ENCODE measurements at regions not wholly inside any gene's neighbourhood (a gene's known extent, or its start where the extent isn't known, plus 50 kb on each side); places are given as distances from the start of the nearest gene placed in this dataset.

DNA sequence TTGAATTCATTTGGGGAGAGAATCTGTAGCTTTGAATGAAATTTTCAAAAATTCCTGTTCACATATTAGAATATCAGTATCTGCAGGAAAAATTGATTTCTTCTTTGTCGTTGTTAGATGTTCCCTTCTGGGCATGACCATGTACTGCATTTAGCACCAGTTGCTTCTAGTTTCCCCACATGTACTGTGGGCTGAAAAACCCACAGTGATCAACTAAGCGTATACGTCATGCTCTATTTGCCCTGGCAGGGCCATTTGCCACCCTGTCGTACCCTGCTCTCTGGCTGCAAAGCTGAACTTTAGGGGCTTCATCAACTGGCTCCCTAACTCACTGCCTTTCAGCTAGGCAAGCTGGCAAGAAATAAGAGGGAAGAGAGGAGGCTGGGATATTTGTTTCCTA is 340.7 kb upstream of the TSHZ2 start:
- DNase-seq (ENCODE audit: low spot score) = no peak
- TF ChIP-seq, protein P1, sequence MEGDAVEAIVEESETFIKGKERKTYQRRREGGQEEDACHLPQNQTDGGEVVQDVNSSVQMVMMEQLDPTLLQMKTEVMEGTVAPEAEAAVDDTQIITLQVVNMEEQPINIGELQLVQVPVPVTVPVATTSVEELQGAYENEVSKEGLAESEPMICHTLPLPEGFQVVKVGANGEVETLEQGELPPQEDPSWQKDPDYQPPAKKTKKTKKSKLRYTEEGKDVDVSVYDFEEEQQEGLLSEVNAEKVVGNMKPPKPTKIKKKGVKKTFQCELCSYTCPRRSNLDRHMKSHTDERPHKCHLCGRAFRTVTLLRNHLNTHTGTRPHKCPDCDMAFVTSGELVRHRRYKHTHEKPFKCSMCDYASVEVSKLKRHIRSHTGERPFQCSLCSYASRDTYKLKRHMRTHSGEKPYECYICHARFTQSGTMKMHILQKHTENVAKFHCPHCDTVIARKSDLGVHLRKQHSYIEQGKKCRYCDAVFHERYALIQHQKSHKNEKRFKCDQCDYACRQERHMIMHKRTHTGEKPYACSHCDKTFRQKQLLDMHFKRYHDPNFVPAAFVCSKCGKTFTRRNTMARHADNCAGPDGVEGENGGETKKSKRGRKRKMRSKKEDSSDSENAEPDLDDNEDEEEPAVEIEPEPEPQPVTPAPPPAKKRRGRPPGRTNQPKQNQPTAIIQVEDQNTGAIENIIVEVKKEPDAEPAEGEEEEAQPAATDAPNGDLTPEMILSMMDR (IDR thresholded peaks at IDR 0.05; ENCODE audit: borderline replicate concordance, control extremely low read depth, extremely low read depth, insufficient read depth, missing control alignments) = no peak
- in situ Hi-C loops (cut with MboI; ENCODE audit: low sequenced_read_pairs, unreplicated experiment) = no loop called here

DNA sequence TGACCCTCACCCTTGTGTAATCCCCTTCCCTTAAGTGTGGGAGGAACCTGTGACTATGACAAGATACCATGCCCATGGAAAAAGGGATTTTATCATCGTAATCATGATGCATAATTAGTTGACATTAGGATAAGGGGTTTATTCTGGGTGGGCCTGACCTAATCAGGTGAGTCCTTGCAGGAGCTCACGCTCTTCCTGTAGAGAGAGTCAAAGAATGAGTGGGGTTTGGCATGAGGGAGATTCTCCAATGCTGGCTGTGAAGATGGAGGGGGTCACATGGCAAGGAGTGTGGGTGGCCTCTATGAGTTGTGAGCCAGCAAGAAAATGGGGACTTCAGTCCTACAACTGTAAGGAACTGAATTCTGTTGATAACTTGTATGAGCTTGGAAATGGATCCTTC is 342.0 kb upstream of the TSHZ2 start:
- in situ Hi-C loops (cut with MboI; ENCODE audit: low sequenced_read_pairs, unreplicated experiment) = no loop called here
- no peak for DNase-seq (ENCODE audit: low spot score)
- TF ChIP-seq, protein P1 (IDR thresholded peaks at IDR 0.05; ENCODE audit: borderline replicate concordance, control extremely low read depth, extremely low read depth, insufficient read depth, missing control alignments) = no peak

DNA sequence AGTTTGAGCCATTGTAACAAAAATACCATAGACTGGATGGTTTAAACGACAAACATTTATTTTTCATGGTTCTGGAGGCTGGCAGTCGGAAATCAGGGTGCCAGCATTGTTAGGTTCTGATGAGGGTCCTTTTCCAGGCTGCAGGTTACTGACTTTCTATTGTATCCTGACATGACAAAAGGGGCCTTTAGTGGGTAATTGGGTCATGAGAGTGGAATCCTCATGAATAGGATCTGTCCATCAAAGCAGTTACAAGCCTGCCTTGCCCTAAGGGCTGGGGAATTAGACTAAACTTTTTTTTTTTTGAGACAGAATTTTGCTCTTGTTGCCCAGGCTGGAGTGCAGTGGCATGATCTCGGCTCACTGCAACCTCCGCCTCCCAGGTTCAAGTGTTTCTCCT is 347.9 kb upstream of the TSHZ2 start:
- in situ Hi-C loops (cut with MboI; ENCODE audit: low sequenced_read_pairs, unreplicated experiment) = no loop called here
- no peak for DNase-seq (ENCODE audit: low spot score)
- TF ChIP-seq, protein P1 (IDR thresholded peaks at IDR 0.05; ENCODE audit: borderline replicate concordance, control extremely low read depth, extremely low read depth, insufficient read depth, missing control alignments) = no peak

DNA sequence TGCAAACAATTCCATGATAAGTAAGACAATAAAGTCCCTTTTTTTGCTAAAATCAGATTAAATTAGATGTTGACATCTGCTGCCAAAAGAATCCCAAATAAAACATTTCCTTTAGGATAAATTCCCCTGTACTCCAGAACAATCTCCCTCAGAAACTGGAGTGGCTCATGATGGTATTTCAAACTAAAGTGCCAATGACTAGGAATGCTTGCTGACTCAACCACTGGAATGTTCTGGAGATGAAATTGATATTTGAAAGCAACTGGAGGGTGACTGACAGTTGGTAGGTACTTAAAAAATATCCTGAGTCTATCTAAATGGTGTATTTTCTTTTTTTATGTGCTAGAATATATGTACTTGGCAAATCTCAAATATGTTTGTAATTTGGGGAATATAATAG is 350.1 kb upstream of the TSHZ2 start:
- TF ChIP-seq, protein P1 (IDR thresholded peaks at IDR 0.05; ENCODE audit: borderline replicate concordance, control extremely low read depth, extremely low read depth, insufficient read depth, missing control alignments) = no peak
- DNase-seq (ENCODE audit: low spot score) = no peak
- in situ Hi-C loops (cut with MboI; ENCODE audit: low sequenced_read_pairs, unreplicated experiment) = no loop called here

DNA sequence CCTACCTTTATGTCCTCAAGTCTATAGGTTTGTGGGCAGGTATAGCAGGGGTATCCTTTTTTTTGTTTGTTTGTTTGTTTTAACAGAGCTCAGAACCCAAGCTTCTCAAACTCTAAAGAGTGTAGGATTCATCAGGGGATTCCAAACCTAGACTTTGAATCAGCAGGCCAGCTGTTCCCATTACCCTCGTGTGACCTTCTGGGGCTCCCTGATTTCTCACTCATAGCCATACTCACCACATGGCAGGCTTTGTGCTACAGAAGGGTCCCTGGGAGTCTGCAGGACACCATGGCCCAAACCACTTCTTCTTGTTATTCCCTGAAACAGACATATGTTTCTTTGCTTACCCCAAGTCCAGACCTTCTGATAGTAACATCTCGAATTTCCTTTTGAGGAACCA is 350.8 kb upstream of the TSHZ2 start:
- no peak for DNase-seq (ENCODE audit: low spot score)
- TF ChIP-seq, protein P1 (IDR thresholded peaks at IDR 0.05; ENCODE audit: borderline replicate concordance, control extremely low read depth, extremely low read depth, insufficient read depth, missing control alignments) = no peak
- in situ Hi-C loops (cut with MboI; ENCODE audit: low sequenced_read_pairs, unreplicated experiment) = no loop called here

DNA sequence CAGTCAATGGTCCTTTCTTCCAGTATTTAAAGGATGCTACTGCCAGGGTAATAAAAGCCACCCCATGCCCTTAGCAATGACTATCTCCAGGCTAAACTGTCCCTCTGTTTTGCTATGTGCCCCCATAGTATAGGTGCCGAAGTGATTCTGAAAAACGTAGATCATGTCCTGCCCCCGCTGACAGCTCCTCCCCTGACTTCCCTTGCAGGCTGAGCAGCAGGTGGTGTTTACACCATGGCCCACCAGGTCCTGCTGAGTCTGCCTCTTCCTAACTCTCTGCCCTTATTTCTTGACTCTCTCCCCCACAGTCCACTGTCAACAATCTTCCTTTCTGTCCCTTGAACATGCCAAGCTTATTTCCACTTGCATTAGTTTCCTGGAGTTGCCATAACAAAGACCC is 352.5 kb upstream of the TSHZ2 start:
- in situ Hi-C loops (cut with MboI; ENCODE audit: low sequenced_read_pairs, unreplicated experiment) = no loop called here
- no peak for DNase-seq (ENCODE audit: low spot score)
- TF ChIP-seq, protein P1 (IDR thresholded peaks at IDR 0.05; ENCODE audit: borderline replicate concordance, control extremely low read depth, extremely low read depth, insufficient read depth, missing control alignments) = no peak

DNA sequence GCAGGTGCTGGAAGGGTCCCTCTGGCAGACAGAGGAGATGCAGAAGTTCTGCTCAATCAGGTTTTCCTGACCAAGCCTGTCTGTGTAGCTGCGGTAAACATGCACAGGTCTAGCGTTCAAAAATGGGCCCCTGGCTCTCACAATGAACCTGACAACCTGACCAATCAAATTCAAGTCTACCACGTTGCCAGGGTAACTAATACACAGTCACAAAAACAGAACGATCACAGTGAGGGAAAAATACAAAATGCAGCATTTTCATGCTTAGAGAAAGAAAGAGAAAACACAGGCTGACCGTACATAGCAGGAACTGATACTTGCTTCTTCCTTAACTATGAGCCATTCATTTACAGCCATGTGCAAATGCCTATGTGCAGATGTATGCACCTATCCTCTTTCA is 353.1 kb upstream of the TSHZ2 start:
- in situ Hi-C loops (cut with MboI; ENCODE audit: low sequenced_read_pairs, unreplicated experiment) = no loop called here
- DNase-seq (ENCODE audit: low spot score) = no peak
- TF ChIP-seq, protein P1 (IDR thresholded peaks at IDR 0.05; ENCODE audit: borderline replicate concordance, control extremely low read depth, extremely low read depth, insufficient read depth, missing control alignments) = no peak

All from GM13976 (cell line).